Nephron (organoid): ENCODE measurements at regions not wholly inside any gene's neighbourhood (a gene's known extent, or its start where the extent isn't known, plus 50 kb on each side); places are given as distances from the start of the nearest gene placed in this dataset.

Experiments used
- H3K27ac Mint-ChIP-seq, 3 experiments: 2 replicates each; pipeline ENCODE4 v1.8.0; 2020; ENCODE audit warnings: mixed read lengths in 3 of 3, mild to moderate bottlenecking in 2 of 3, moderate library complexity in 1 of 3
- H3K27me3 Mint-ChIP-seq: 2 replicates; pipeline ENCODE4 v1.8.0; 2021; ENCODE audit warnings: low read depth, mild to moderate bottlenecking, moderate library complexity, mixed read lengths
- H3K36me3 Mint-ChIP-seq: 2 replicates; pipeline ENCODE4 v1.8.0; 2020; ENCODE audit warnings: low read depth, mixed read lengths
- H3K4me1 Mint-ChIP-seq: 2 replicates; pipeline ENCODE4 v1.8.0; 2020; ENCODE audit warnings: mixed read lengths
- H3K4me3 Mint-ChIP-seq, 3 experiments: 2 replicates each; pipeline ENCODE4 v1.8.0; 2020; ENCODE audit warnings: mild to moderate bottlenecking in 3 of 3, mixed read lengths in 3 of 3, moderate library complexity in 2 of 3
- H3K9me3 Mint-ChIP-seq: 2 replicates; pipeline ENCODE4 v1.8.0; 2020; ENCODE audit warnings: mixed read lengths
- TF ChIP-seq, protein P1 (sequence below), 3 experiments: fragments of 200-600 bp; sonication (generic); IDR thresholded peaks; one replicate each; pipeline ENCODE4 v1.5.0; 2021; ENCODE audit warnings: antibody characterized with exemption in 3 of 3; ENCODE audit not compliant: unreplicated experiment in 3 of 3

DNA sequence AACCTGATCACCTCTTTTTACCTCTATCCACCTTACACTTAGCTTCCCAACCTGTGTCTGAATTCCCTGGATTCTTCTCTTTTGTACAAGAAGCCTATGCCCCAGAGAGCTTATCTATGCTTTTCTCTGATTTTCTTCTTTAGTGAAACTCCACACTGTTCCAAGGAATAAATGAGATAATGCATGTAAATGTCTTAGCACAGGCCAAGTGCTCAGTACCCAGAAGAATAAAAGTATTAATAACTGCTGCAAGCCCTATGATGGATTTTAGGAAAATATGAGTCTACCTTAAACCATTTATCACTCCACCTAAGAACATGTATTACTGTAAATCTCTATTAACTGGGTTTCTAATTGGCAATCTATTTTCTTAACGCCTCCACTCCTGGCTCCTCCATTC lies 168.5 kb upstream of the TNC start:
- H3K27ac Mint-ChIP-seq = no peak overlapping the region
- TF ChIP-seq, protein P1, sequence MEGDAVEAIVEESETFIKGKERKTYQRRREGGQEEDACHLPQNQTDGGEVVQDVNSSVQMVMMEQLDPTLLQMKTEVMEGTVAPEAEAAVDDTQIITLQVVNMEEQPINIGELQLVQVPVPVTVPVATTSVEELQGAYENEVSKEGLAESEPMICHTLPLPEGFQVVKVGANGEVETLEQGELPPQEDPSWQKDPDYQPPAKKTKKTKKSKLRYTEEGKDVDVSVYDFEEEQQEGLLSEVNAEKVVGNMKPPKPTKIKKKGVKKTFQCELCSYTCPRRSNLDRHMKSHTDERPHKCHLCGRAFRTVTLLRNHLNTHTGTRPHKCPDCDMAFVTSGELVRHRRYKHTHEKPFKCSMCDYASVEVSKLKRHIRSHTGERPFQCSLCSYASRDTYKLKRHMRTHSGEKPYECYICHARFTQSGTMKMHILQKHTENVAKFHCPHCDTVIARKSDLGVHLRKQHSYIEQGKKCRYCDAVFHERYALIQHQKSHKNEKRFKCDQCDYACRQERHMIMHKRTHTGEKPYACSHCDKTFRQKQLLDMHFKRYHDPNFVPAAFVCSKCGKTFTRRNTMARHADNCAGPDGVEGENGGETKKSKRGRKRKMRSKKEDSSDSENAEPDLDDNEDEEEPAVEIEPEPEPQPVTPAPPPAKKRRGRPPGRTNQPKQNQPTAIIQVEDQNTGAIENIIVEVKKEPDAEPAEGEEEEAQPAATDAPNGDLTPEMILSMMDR (IDR thresholded peaks at IDR 0.05; ENCODE audit: unreplicated experiment in 3 of 3) = no peak
- no peaks in the 10 kb centered on the region for H3K9me3 Mint-ChIP-seq
- H3K27me3 Mint-ChIP-seq = peaks cover 4% of the 10 kb centered on the region
- H3K36me3 Mint-ChIP-seq = no peaks in the 10 kb centered on the region
- H3K4me3 Mint-ChIP-seq = no peak overlapping the region
- peaks cover 7% of the 10 kb centered on the region for H3K4me1 Mint-ChIP-seq

DNA sequence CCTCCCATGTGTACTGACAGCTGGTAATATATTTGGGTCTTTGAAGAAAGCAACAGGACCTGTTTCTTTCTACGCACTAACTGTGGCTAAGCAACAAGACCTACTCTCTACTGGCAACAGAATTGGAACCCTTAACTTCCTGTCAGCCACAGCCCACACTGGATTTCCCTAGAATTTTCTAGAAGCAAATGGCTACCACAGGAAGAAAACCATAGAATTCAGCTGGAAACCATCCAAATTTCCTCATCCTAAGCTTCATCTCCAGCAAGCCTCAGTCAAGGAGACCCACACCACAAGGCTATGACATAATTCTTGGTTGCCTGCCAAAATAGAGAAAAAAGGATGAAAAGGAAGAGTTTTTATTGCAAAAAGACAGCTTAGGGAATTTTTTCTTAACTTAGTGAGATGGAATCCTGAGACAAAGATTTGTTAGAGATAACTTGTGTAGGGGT lies 171.8 kb upstream of the TNC start:
- Mint-ChIP-seq H3K36me3 (no peaks in the 10 kb centered on the region), H3K9me3 (no peaks in the 10 kb centered on the region), H3K27ac (peak overlapping the region; percentile 45 to 78 (median 70)), H3K4me1 (peaks cover 32% of the 10 kb centered on the region), H3K27me3 (no peaks in the 10 kb centered on the region), H3K4me3 (no peak overlapping the region)
- TF ChIP-seq, protein P1 (IDR thresholded peaks at IDR 0.05; ENCODE audit: unreplicated experiment in 3 of 3) = no peak

DNA sequence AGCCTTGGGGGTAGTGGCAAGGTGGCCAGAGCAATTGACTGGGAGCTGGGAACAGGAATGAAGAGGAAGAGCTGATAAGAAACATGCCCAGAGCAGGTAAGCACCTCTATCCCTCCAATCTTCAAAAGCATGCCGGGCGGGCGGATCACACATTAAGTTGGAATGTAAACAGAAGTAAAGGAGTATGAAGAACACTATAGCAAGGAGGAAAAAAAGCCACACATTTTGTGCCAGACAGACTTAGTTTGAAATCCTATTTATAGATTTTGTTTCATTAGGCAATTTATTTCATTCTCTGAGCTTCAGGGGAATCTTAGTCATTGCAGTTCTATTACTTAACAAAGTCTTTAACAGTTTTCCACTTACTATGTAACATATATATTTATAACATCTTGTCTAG lies 173.9 kb upstream of the TNC start:
- no peak overlapping the region for H3K4me3 Mint-ChIP-seq
- H3K4me1 Mint-ChIP-seq = peaks cover 38% of the 10 kb centered on the region
- no peaks in the 10 kb centered on the region for H3K9me3 Mint-ChIP-seq
- TF ChIP-seq, protein P1 (IDR thresholded peaks at IDR 0.05; ENCODE audit: unreplicated experiment in 3 of 3) = no peak
- no peaks in the 10 kb centered on the region for H3K27me3 Mint-ChIP-seq
- H3K36me3 Mint-ChIP-seq = no peaks in the 10 kb centered on the region
- peak overlapping the region in 2 of 3 experiments; percentile 0 to 11 for H3K27ac Mint-ChIP-seq

- Mint-ChIP-seq H3K27ac (peak overlapping the region; percentile 29 to 63 (median 49)), H3K27me3 (no peaks in the 10 kb centered on the region)
Measured at GRCh38 chr9:115292584-115293279, 174.8 kb upstream of the TNC start.

DNA sequence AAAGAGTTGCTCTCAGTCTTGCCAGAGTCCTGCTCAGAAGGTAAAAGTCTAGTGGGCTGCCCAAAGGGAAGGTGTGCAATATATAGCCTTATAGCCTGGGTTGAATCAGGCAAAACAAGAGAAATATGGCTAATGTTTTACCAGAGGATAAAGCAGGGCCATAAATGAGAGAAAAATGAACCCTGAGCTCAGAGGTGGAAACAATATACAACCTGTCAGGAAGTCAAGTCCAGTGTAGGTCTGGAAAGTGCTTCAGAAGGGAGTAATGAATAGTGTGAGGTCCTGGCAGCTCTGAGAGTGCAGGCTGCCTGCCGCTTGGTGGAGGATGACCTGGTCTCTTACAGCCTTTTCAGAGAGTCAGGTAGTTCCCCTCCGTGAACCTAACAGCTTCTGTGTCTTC lies 177.8 kb upstream of the TNC start:
- TF ChIP-seq, protein P1 (IDR thresholded peaks at IDR 0.05; ENCODE audit: unreplicated experiment in 3 of 3) = no peak
- Mint-ChIP-seq H3K36me3 (no peaks in the 10 kb centered on the region), H3K27ac (peak overlapping the region in 1 of 3 experiments; percentile 18), H3K9me3 (no peaks in the 10 kb centered on the region), H3K4me1 (peaks cover 34% of the 10 kb centered on the region), H3K4me3 (no peak overlapping the region), H3K27me3 (peaks cover 5% of the 10 kb centered on the region)

More at GRCh38 chr9:115292584-115293279, 174.8 kb upstream of the TNC start:
- TF ChIP-seq, protein P1 (IDR thresholded peaks at IDR 0.05; ENCODE audit: unreplicated experiment in 3 of 3) = no peak
- H3K4me1 Mint-ChIP-seq = peaks cover 38% of the 10 kb centered on the region
- H3K4me3 Mint-ChIP-seq = no peak overlapping the region
- H3K9me3 Mint-ChIP-seq = no peaks in the 10 kb centered on the region
- H3K36me3 Mint-ChIP-seq = no peaks in the 10 kb centered on the region
